ENCODE measurements at regions not wholly inside any gene's neighbourhood (a gene's known extent, or its start where the extent isn't known, plus 50 kb on each side); places are given as distances from the start of the nearest gene placed in this dataset.

DNA sequence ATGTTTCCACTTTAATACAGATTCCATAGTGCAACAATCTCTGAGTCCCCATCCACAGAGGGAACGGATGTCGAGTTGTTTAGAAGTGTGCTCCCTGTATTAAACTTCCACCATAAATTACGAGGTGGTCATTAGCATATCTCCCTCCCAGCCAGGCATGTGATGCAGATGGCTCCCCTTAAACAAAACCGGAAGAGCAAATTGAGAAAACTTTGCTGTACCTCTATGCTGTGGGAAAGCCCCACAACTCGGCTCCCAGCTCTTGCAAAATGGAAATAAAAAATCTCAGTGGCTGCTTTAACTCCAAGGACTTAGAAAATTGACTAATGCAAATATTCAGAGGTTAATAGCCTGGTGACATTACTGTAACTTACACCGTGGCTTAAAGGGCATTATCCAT, 290.9 kb downstream of the MAF start:
- TF ChIP-seq POLR2A (IDR thresholded peaks at IDR 0.05), result no peak
- TF ChIP-seq, protein P1, sequence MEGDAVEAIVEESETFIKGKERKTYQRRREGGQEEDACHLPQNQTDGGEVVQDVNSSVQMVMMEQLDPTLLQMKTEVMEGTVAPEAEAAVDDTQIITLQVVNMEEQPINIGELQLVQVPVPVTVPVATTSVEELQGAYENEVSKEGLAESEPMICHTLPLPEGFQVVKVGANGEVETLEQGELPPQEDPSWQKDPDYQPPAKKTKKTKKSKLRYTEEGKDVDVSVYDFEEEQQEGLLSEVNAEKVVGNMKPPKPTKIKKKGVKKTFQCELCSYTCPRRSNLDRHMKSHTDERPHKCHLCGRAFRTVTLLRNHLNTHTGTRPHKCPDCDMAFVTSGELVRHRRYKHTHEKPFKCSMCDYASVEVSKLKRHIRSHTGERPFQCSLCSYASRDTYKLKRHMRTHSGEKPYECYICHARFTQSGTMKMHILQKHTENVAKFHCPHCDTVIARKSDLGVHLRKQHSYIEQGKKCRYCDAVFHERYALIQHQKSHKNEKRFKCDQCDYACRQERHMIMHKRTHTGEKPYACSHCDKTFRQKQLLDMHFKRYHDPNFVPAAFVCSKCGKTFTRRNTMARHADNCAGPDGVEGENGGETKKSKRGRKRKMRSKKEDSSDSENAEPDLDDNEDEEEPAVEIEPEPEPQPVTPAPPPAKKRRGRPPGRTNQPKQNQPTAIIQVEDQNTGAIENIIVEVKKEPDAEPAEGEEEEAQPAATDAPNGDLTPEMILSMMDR (IDR thresholded peaks at IDR 0.05), result no peak
